ENCODE measurements at regions not wholly inside any gene's neighbourhood (a gene's known extent, or its start where the extent isn't known, plus 50 kb on each side); places are given as distances from the start of the nearest gene placed in this dataset.

GRCh38 chr5:155884041-155884440 is 442.9 kb upstream of the SGCD start:
- Histone ChIP-seq H3K27me3 (replicated peaks; ENCODE audit: insufficient read depth, low read length) (no peaks in the 10 kb centered on the region), H2AFZ (ENCODE audit: low read length) (no peak overlapping the region), H3K9ac (ENCODE audit: low read length) (no peak overlapping the region), H3K36me3 (replicated peaks; ENCODE audit: insufficient read depth, low read length) (no peaks in the 10 kb centered on the region), H3K4me1 (ENCODE audit: low read length) (no peaks in the 10 kb centered on the region), H3F3A (ENCODE audit: insufficient read depth, low read length) (no peaks in the 10 kb centered on the region), H4K20me1 (ENCODE audit: insufficient read depth, low read length) (no peaks in the 10 kb centered on the region), H3K79me2 (ENCODE audit: low read length) (no peaks in the 10 kb centered on the region), H3K4me3 (ENCODE audit: low read length) (no peak overlapping the region), H3K9me2 (replicated peaks; ENCODE audit: insufficient read depth, low read length) (no peaks in the 10 kb centered on the region), H3K4me2 (ENCODE audit: low read depth, low read length) (no peak overlapping the region), H3K27ac (ENCODE audit: low read length) (no peak overlapping the region), H3K9me3 (replicated peaks; ENCODE audit: insufficient read depth, low read length) (no peaks in the 10 kb centered on the region)
- no peak for DNase-seq
- TF ChIP-seq EZH2 (optimal IDR thresholded peaks at IDR 0.05; ENCODE audit: low read depth, low read length) (no peak), EZH2phosphoT487 (IDR thresholded peaks at IDR 0.05; ENCODE audit: low read length) (no peak)
- TF ChIP-seq, protein P1, sequence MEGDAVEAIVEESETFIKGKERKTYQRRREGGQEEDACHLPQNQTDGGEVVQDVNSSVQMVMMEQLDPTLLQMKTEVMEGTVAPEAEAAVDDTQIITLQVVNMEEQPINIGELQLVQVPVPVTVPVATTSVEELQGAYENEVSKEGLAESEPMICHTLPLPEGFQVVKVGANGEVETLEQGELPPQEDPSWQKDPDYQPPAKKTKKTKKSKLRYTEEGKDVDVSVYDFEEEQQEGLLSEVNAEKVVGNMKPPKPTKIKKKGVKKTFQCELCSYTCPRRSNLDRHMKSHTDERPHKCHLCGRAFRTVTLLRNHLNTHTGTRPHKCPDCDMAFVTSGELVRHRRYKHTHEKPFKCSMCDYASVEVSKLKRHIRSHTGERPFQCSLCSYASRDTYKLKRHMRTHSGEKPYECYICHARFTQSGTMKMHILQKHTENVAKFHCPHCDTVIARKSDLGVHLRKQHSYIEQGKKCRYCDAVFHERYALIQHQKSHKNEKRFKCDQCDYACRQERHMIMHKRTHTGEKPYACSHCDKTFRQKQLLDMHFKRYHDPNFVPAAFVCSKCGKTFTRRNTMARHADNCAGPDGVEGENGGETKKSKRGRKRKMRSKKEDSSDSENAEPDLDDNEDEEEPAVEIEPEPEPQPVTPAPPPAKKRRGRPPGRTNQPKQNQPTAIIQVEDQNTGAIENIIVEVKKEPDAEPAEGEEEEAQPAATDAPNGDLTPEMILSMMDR (IDR thresholded peaks at IDR 0.05; ENCODE audit: low read length): no peak

DNA sequence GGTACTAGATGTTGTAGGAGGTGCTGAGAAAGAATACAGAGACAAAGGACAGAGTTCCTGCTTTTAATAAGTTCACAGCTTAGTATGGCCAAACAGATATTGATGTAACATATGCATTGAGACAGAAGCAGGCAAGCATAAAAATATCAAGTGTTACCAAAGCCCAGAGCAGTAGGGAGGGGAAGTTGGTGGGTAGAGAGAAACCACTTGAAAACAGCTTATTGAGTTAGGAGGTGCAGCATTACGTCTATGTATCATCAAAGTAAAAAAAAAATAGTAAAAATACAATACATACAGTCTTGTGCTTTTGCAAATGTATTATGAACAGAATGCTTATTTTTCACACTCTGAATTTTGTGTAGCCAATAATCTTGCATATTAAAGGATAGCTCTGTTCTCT is 441.8 kb upstream of the SGCD start:
- Histone ChIP-seq H4K20me1 (ENCODE audit: insufficient read depth, low read length) (no peaks in the 10 kb centered on the region), H3K36me3 (replicated peaks; ENCODE audit: insufficient read depth, low read length) (no peaks in the 10 kb centered on the region), H3K9me2 (replicated peaks; ENCODE audit: insufficient read depth, low read length) (no peaks in the 10 kb centered on the region), H3F3A (ENCODE audit: insufficient read depth, low read length) (no peaks in the 10 kb centered on the region), H3K27ac (ENCODE audit: low read length) (no peak overlapping the region), H3K79me2 (ENCODE audit: low read length) (no peaks in the 10 kb centered on the region), H3K4me1 (ENCODE audit: low read length) (no peaks in the 10 kb centered on the region), H2AFZ (ENCODE audit: low read length) (no peak overlapping the region), H3K9me3 (replicated peaks; ENCODE audit: insufficient read depth, low read length) (no peaks in the 10 kb centered on the region), H3K4me3 (ENCODE audit: low read length) (no peak overlapping the region), H3K4me2 (ENCODE audit: low read depth, low read length) (no peak overlapping the region), H3K27me3 (replicated peaks; ENCODE audit: insufficient read depth, low read length) (no peaks in the 10 kb centered on the region), H3K9ac (ENCODE audit: low read length) (no peak overlapping the region)
- DNase-seq: no peak
- TF ChIP-seq, protein P1 (IDR thresholded peaks at IDR 0.05; ENCODE audit: low read length): no peak
- TF ChIP-seq EZH2 (optimal IDR thresholded peaks at IDR 0.05; ENCODE audit: low read depth, low read length) (no peak), EZH2phosphoT487 (IDR thresholded peaks at IDR 0.05; ENCODE audit: low read length) (no peak)

DNA sequence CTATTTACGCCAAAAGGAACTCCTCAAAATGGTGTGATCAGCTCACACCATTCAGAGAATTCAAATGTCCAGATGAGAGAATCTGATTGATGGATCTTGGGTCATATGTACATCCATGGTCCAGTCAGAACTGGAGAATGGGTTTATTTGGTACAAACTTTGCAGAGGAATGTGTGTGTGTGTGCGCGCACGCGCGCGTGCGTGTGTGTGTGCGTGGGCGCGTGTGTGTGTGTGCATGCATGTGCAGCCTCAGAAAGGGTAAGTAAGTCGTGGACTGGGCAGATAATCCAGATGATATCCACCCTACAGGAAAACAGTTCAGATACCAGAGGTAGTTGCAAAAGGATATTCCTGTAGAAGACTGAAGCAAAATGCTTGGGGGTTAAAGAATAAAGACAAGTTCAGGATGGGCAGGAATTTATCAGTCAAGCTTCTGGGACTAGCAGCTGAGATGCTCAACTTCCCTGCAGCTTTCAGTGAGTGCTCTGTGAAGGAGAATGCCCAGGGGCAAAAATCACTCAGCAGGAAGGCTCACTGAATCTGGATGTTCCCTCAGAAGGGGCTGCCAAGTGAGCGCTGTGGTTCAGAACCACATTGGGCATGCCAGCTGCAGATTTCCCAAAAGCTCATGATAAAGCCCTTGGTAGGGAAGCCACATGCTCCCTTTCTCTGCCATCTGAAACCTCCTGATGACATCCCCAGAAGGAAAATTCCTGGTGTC is 440.5 kb upstream of the SGCD start:
- no peaks in the 10 kb centered on the region for H3K27me3 ChIP-seq (replicated peaks; ENCODE audit: insufficient read depth, low read length)
- H3F3A ChIP-seq (ENCODE audit: insufficient read depth, low read length): no peaks in the 10 kb centered on the region
- TF ChIP-seq, protein P1 (IDR thresholded peaks at IDR 0.05; ENCODE audit: low read length): no peak
- TF ChIP-seq EZH2phosphoT487 (IDR thresholded peaks at IDR 0.05; ENCODE audit: low read length) (no peak), EZH2 (optimal IDR thresholded peaks at IDR 0.05; ENCODE audit: low read depth, low read length) (no peak)
- H2AFZ ChIP-seq (ENCODE audit: low read length): no peak overlapping the region
- H3K4me3 ChIP-seq (ENCODE audit: low read length): no peak overlapping the region
- H3K9me3 ChIP-seq (replicated peaks; ENCODE audit: insufficient read depth, low read length): no peaks in the 10 kb centered on the region
- H3K4me1 ChIP-seq (ENCODE audit: low read length): no peaks in the 10 kb centered on the region
- no peak overlapping the region for H3K9ac ChIP-seq (ENCODE audit: low read length)
- DNase-seq: no peak
- H3K27ac ChIP-seq (ENCODE audit: low read length): no peak overlapping the region
- H3K36me3 ChIP-seq (replicated peaks; ENCODE audit: insufficient read depth, low read length): no peaks in the 10 kb centered on the region
- H3K79me2 ChIP-seq (ENCODE audit: low read length): no peaks in the 10 kb centered on the region
- H3K9me2 ChIP-seq (replicated peaks; ENCODE audit: insufficient read depth, low read length): no peaks in the 10 kb centered on the region
- no peak overlapping the region for H3K4me2 ChIP-seq (ENCODE audit: low read depth, low read length)
- H4K20me1 ChIP-seq (ENCODE audit: insufficient read depth, low read length): no peaks in the 10 kb centered on the region

Data from MM.1S (cell line).